Spleen (tissue), 11 donors: ENCODE measurements at regions not wholly inside any gene's neighbourhood (a gene's known extent, or its start where the extent isn't known, plus 50 kb on each side); places are given as distances from the start of the nearest gene placed in this dataset.

Experiments used
- DNase-seq: peaks from one replicate; pipeline ENCODE4 v3.0.0-alpha.2; 2020
- H3K27ac ChIP-seq, 8 donors: fragments of 200-600 bp; sonication (generic) in 7 of 8; 1 replicate in 4 of 8; 2 replicates in 4 of 8; pipeline versions ENCODE4 v1.5.0 to v1.8.0; 2016 to 2021; ENCODE audit warnings: inconsistent platforms in 4 of 8, mild to moderate bottlenecking in 4 of 8, moderate library complexity in 1 of 8
- H3K27me3 ChIP-seq, 7 donors: fragments of 200-600 bp; sonication (generic) in 6 of 7; replicated peaks in 1 of 7; 1 replicate in 4 of 7; 2 replicates in 3 of 7; pipeline versions ENCODE4 v1.5.0 to v1.8.0; 2016 to 2021; ENCODE audit warnings: inconsistent platforms in 3 of 7, mild to moderate bottlenecking in 1 of 7
- H3K36me3 ChIP-seq, 6 donors: fragments of 200-600 bp; sonication (generic) in 5 of 6; 1 replicate in 4 of 6; 2 replicates in 2 of 6; pipeline versions ENCODE4 v1.5.0 to v1.8.0; 2016 to 2021; ENCODE audit warnings: inconsistent platforms in 2 of 6
- H3K4me1 ChIP-seq, 6 donors: fragments of 200-600 bp; sonication (generic) in 5 of 6; 1 replicate in 3 of 6; 2 replicates in 3 of 6; pipeline versions ENCODE4 v1.5.0 to v1.8.0; 2016 to 2021; ENCODE audit warnings: inconsistent platforms in 3 of 6
- H3K4me3 ChIP-seq, 8 donors: fragments of 200-600 bp; sonication (generic) in 7 of 8; 1 replicate in 4 of 8; 2 replicates in 4 of 8; pipeline versions ENCODE4 v1.5.0 to v1.8.0; 2016 to 2021; ENCODE audit warnings: inconsistent platforms in 4 of 8, mild to moderate bottlenecking in 4 of 8, moderate library complexity in 2 of 8
- H3K9me3 ChIP-seq, 8 donors: fragments of 200-600 bp; sonication (generic) in 7 of 8; 1 replicate in 4 of 8; 2 replicates in 4 of 8; pipeline versions ENCODE4 v1.5.0 to v1.8.0; 2016 to 2021; ENCODE audit warnings: inconsistent platforms in 4 of 8
- CTCF ChIP-seq, 11 experiments: fragments of 200-600 bp in 7 of 11; fragments of 450-650 bp in 4 of 11; sonication (generic) in 4 of 11; IDR thresholded peaks in 8 of 11; conservative IDR thresholded peaks in 3 of 11; 1 replicate in 7 of 11; 2 replicates in 4 of 11; pipeline versions ENCODE4 v1.4.0 to v1.8.0; 2016 to 2021; ENCODE audit warnings: antibody characterized with exemption in 11 of 11, inconsistent platforms in 4 of 11, mild to moderate bottlenecking in 1 of 11
- POLR2A ChIP-seq, 3 donors: fragments of 450-650 bp; IDR thresholded peaks; one replicate each; pipeline ENCODE4 v1.5.1; 2017; ENCODE audit warnings: antibody characterized with exemption in 3 of 3, mild to moderate bottlenecking in 1 of 3
- POLR2AphosphoS5 ChIP-seq, 3 donors: sonication (generic); formaldehyde crosslinking; IDR thresholded peaks; one replicate each; pipeline ENCODE4 v1.5.1; 2017; ENCODE audit warnings: antibody characterized with exemption in 3 of 3
- whole genome bisulfite sequencing, 5 donors: extraction: QIAGEN DNeasy Blood & Tissue Kit in 3 of 5; methylation state at CpG; one replicate each; pipeline versions ENCODE4 v1.1.5 to v1.1.7; 2013 to 2018; 5-methylcytosine and 5-hydroxymethylcytosine counted together
- intact Hi-C: fragments of 100-400 bp; cut with DNase I; formaldehyde crosslinking; loops from one replicate; pipeline ENCODE4 v1.15.0; 2023; ENCODE audit warnings: low total_unique reads
- donor health status: healthy with polysubstance abuse.
- donor health status: DM: no; HTN: no; CAD: no; lungs with moderate emphysema.
- donor health status: DM: no; HTN: no; CAD: no.
- donor health status: Bipolar disorder and iron deficiency.
- donor health status: healthy.
- donor health status: DM: no; HTN: no; CAD: no.
- donor health status: DM: yes; HTN: yes; CAD: no.

- intact Hi-C loops, result no loop called here
- H3K36me3 ChIP-seq, result no peaks in the 10 kb centered on the region
- H3K9me3 ChIP-seq, result no peaks in the 10 kb centered on the region
- H3K4me3 ChIP-seq, result no peak overlapping the region
- TF ChIP-seq POLR2AphosphoS5 (IDR thresholded peaks at IDR 0.05) (no peak), CTCF (IDR thresholded peaks at IDR 0.05 in 8 of 11, conservative IDR thresholded peaks at IDR 0.05 in 3 of 11) (no peak), POLR2A (IDR thresholded peaks at IDR 0.05) (no peak)
- 90 to 95% (median 93%) methylated on average over 1 of the region's 1 CpG for WGBS, 5 donors
- no peaks in the 10 kb centered on the region for H3K4me1 ChIP-seq
- no peak for DNase-seq
- no peaks in the 10 kb centered on the region for H3K27me3 ChIP-seq
- H3K27ac ChIP-seq, result no peak overlapping the region
These were observed 114.2 kb upstream of the RXFP2 start for GRCh38 chr13:31625115-31625514.

- H3K36me3 ChIP-seq, result no peaks in the 10 kb centered on the region
- H3K27ac ChIP-seq, result no peak overlapping the region
- DNase-seq, result no peak
- WGBS, 5 donors, result 86 to 93% (median 87%) methylated on average over 3 of the region's 3 CpGs
- no peaks in the 10 kb centered on the region for H3K9me3 ChIP-seq
- no peaks in the 10 kb centered on the region for H3K27me3 ChIP-seq
- intact Hi-C loops, result no loop called here
- TF ChIP-seq POLR2AphosphoS5 (IDR thresholded peaks at IDR 0.05), result no peak
- no peak for TF ChIP-seq CTCF (IDR thresholded peaks at IDR 0.05 in 8 of 11, conservative IDR thresholded peaks at IDR 0.05 in 3 of 11)
- TF ChIP-seq POLR2A (IDR thresholded peaks at IDR 0.05), result no peak
- no peak overlapping the region for H3K4me3 ChIP-seq
- H3K4me1 ChIP-seq, result no peaks in the 10 kb centered on the region
These were observed 112.1 kb upstream of the RXFP2 start for GRCh38 chr13:31627097-31627845.

GRCh38 chr13:31629085-31629780 lies 110.1 kb upstream of the RXFP2 start:
- TF ChIP-seq CTCF (IDR thresholded peaks at IDR 0.05 in 8 of 11, conservative IDR thresholded peaks at IDR 0.05 in 3 of 11), result no peak
- no peak for TF ChIP-seq POLR2AphosphoS5 (IDR thresholded peaks at IDR 0.05)
- TF ChIP-seq POLR2A (IDR thresholded peaks at IDR 0.05), result no peak
- H3K4me1 ChIP-seq, result no peaks in the 10 kb centered on the region
- intact Hi-C loops, result no loop called here
- no peak overlapping the region for H3K4me3 ChIP-seq
- H3K27me3 ChIP-seq, result no peaks in the 10 kb centered on the region
- H3K36me3 ChIP-seq, result no peaks in the 10 kb centered on the region
- DNase-seq, result no peak
- H3K27ac ChIP-seq, result no peak overlapping the region
- WGBS, 5 donors, result 5 to 26% (median 19%) methylated on average over 2 to 3 of the region's 3 CpGs
- peaks cover 0 to 17% (median 10%) of the 10 kb centered on the region in 8 donors for H3K9me3 ChIP-seq

GRCh38 chr13:31631071-31631470 lies 108.3 kb upstream of the RXFP2 start:
- Histone ChIP-seq H3K36me3 (no peaks in the 10 kb centered on the region), H3K27me3 (no peaks in the 10 kb centered on the region), H3K4me1 (no peaks in the 10 kb centered on the region), H3K4me3 (no peak overlapping the region), H3K9me3 (peaks cover 0 to 20% (median 10%) of the 10 kb centered on the region in 8 donors), H3K27ac (no peak overlapping the region)
- no peak for DNase-seq
- WGBS, 5 donors, result 55 to 73% (median 63%) methylated on average over 3 of the region's 3 CpGs
- intact Hi-C loops, result no loop called here
- no peak for TF ChIP-seq POLR2A (IDR thresholded peaks at IDR 0.05)
- no peak for TF ChIP-seq CTCF (IDR thresholded peaks at IDR 0.05 in 8 of 11, conservative IDR thresholded peaks at IDR 0.05 in 3 of 11)
- TF ChIP-seq POLR2AphosphoS5 (IDR thresholded peaks at IDR 0.05), result no peak
